ENCODE measurements at regions not wholly inside any gene's neighbourhood (a gene's known extent, or its start where the extent isn't known, plus 50 kb on each side); places are given as distances from the start of the nearest gene placed in this dataset.

GRCh38 chr12:32049956-32050355 is 56.7 kb upstream of the BICD1 start:
- 0 out of 2 replicates have a peak, but pooled peaks cover 6% of the 10 kb centered on the region for H3K4me1 ChIP-seq (ENCODE audit: control insufficient read depth, insufficient read depth, low read length)
- in situ Hi-C loops (cut with HindIII; ENCODE audit: low pct_unique_long_range_greater_than_20kb, low sequenced_read_pairs): no loop called here
- CTCF ChIA-PET: no interaction called here
- TF ChIP-seq REST (IDR thresholded peaks at IDR 0.05; ENCODE audit: insufficient read depth in 1 of 2, low read depth in 2 of 2, low read length in 1 of 2) (no peak), TCF7L2 (IDR thresholded peaks at IDR 0.05; ENCODE audit: low read depth, low read length) (no peak), POLR2AphosphoS5 (IDR thresholded peaks at IDR 0.05; ENCODE audit: low read depth, low read length) (no peak), SIN3A (IDR thresholded peaks at IDR 0.05; ENCODE audit: borderline replicate concordance, insufficient read depth, low read depth, low read length) (no peak), CTCF (IDR thresholded peaks at IDR 0.05) (no peak)
- no peak for DNase-seq (ENCODE audit: low read depth, low spot score)
- no peak for ATAC-seq
- intact Hi-C loops (cut with micrococcal nuclease; ENCODE audit: unreplicated experiment): no loop called here
- peak overlapping the region; percentile 52 for H3K27ac ChIP-seq (ENCODE audit: low read length)
- H3K36me3 ChIP-seq (ENCODE audit: control insufficient read depth, insufficient read depth, low read length): no peaks in the 10 kb centered on the region
- POLR2A ChIA-PET: no interaction called here
- H3K9me3 ChIP-seq (ENCODE audit: control insufficient read depth, insufficient read depth, low read depth, low read length): peaks cover 14% of the 10 kb centered on the region; the same call in 1 of the 2 replicates
- no peak overlapping the region for H3K4me3 ChIP-seq (ENCODE audit: low read depth in 2 of 2, low read length in 2 of 2)
- BruUV-seq (replicated peaks): no TSS peak
- H3K27me3 ChIP-seq (ENCODE audit: control insufficient read depth, insufficient read depth, low read length): no peaks in the 10 kb centered on the region

- in situ Hi-C loops (cut with HindIII; ENCODE audit: low pct_unique_long_range_greater_than_20kb, low sequenced_read_pairs): no loop called here
- H3K36me3 ChIP-seq (ENCODE audit: control insufficient read depth, insufficient read depth, low read length): no peaks in the 10 kb centered on the region
- peaks cover 17% of the 10 kb centered on the region; the same call in 1 of the 2 replicates for H3K9me3 ChIP-seq (ENCODE audit: control insufficient read depth, insufficient read depth, low read depth, low read length)
- CTCF ChIA-PET: interaction anchor here (0.5 kb wide), 1 partner anchor 9 kb away, joined by 3 read pairs; no protein-coding TSS in a partner anchor
- intact Hi-C loops (cut with micrococcal nuclease; ENCODE audit: unreplicated experiment): no loop called here
- ATAC-seq (peak; percentile 95), DNase-seq (ENCODE audit: low read depth, low spot score) (peak; percentile 80)
- TF ChIP-seq TCF7L2 (IDR thresholded peaks at IDR 0.05; ENCODE audit: low read depth, low read length): 0 out of 2 replicates have a peak, but pooled peaks have one; percentile 32
- TF ChIP-seq REST (IDR thresholded peaks at IDR 0.05; ENCODE audit: insufficient read depth in 1 of 2, low read depth in 2 of 2, low read length in 1 of 2): no peak
- peak; percentile 71; the same call in 1 of the 2 replicates for TF ChIP-seq POLR2AphosphoS5 (IDR thresholded peaks at IDR 0.05; ENCODE audit: low read depth, low read length)
- 0 out of 2 replicates have a peak, but pooled peaks cover 6% of the 10 kb centered on the region for H3K4me1 ChIP-seq (ENCODE audit: control insufficient read depth, insufficient read depth, low read length)
- POLR2A ChIA-PET: interaction anchor here (0.5 kb wide), 1 partner anchor 14 kb away, joined by 7 read pairs; no protein-coding TSS in a partner anchor
- H3K27ac ChIP-seq (ENCODE audit: low read length): peak overlapping the region; percentile 66
- no peak overlapping the region for H3K4me3 ChIP-seq (ENCODE audit: low read depth in 2 of 2, low read length in 2 of 2)
- H3K27me3 ChIP-seq (ENCODE audit: control insufficient read depth, insufficient read depth, low read length): no peaks in the 10 kb centered on the region
- no TSS peak for BruUV-seq (replicated peaks)
These were observed 55.0 kb upstream of the BICD1 start for GRCh38 chr12:32051511-32052211.
